ENCODE measurements at regions not wholly inside any gene's neighbourhood (a gene's known extent, or its start where the extent isn't known, plus 50 kb on each side); places are given as distances from the start of the nearest gene placed in this dataset.

DNA sequence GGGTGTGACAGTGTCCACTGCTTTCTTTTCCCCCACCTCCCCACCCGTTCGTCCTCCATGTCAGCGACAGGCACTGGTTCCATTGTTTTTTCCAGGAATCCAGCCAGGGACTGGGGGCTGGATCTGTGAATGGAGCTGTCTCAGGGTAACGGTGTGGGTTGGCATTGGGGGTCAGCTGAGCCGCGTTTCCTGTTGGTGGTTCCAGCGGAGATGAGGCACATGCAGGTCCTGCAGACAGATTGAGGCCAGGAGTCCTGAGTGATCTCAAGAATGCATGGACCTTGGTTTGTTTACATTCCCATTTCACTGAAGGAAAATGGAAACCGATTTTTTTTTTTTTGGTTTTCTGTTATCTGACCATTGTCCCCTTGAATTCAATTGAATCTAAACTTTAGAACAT, 303.9 kb downstream of the FGF9 start:
- DNase-seq, result no peak

DNA sequence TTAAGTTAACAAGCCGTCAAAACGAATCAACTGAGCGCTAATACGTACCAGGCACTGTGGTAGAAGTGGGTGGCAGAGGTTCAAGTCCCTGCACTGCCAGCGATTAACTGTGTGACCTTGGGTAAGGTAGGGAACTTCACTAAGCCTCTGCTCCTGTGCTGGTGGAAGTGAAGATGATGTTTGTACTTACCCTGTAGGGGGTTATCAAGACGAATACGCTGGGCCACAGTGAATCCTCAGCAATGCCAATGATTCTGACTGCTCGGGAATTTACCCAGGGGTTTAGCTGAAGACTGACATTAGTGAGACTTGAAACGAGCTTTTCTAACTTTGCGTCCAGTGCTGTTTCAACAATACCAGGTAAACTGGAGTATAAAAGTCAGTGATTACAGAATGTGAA, 305.3 kb downstream of the FGF9 start:
- H3K4me3 ChIP-seq, result no peak overlapping the region
- H3K27me3 ChIP-seq, result no peaks in the 10 kb centered on the region
- no peaks in the 10 kb centered on the region for H3K36me3 ChIP-seq
- TF ChIP-seq POLR2AphosphoS5 (IDR thresholded peaks at IDR 0.05) (no peak), POLR2A (IDR thresholded peaks at IDR 0.05) (no peak), EP300 (IDR thresholded peaks at IDR 0.05) (no peak)
- TF ChIP-seq, protein P1, sequence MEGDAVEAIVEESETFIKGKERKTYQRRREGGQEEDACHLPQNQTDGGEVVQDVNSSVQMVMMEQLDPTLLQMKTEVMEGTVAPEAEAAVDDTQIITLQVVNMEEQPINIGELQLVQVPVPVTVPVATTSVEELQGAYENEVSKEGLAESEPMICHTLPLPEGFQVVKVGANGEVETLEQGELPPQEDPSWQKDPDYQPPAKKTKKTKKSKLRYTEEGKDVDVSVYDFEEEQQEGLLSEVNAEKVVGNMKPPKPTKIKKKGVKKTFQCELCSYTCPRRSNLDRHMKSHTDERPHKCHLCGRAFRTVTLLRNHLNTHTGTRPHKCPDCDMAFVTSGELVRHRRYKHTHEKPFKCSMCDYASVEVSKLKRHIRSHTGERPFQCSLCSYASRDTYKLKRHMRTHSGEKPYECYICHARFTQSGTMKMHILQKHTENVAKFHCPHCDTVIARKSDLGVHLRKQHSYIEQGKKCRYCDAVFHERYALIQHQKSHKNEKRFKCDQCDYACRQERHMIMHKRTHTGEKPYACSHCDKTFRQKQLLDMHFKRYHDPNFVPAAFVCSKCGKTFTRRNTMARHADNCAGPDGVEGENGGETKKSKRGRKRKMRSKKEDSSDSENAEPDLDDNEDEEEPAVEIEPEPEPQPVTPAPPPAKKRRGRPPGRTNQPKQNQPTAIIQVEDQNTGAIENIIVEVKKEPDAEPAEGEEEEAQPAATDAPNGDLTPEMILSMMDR (IDR thresholded peaks at IDR 0.05), result no peak
- H3K9me3 ChIP-seq, result no peaks in the 10 kb centered on the region
- WGBS, 5 donors, result 79 to 85% (median 81%) methylated on average over 10 of the region's 10 CpGs
- no peak for DNase-seq
- no peak overlapping the region for H3K27ac ChIP-seq
- peaks cover 0 to 3% (median 0%) of the 10 kb centered on the region in 4 donors for H3K4me1 ChIP-seq
- intact Hi-C loops (cut with DNase I; ENCODE audit: low total_unique reads), result no loop called here

More for the DNA sequence above, 303.9 kb downstream of the FGF9 start:
- Histone ChIP-seq H3K36me3 (no peaks in the 10 kb centered on the region), H3K9me3 (no peaks in the 10 kb centered on the region), H3K27ac (no peak overlapping the region), H3K4me1 (peaks cover 0 to 3% (median 0%) of the 10 kb centered on the region in 4 donors), H3K4me3 (no peak overlapping the region), H3K27me3 (no peaks in the 10 kb centered on the region)
- WGBS, 5 donors, result 64 to 79% (median 73%) methylated on average over 8 of the region's 8 CpGs
- TF ChIP-seq, protein P1 (IDR thresholded peaks at IDR 0.05), result no peak
- TF ChIP-seq POLR2A (IDR thresholded peaks at IDR 0.05) (no peak), EP300 (IDR thresholded peaks at IDR 0.05) (no peak), POLR2AphosphoS5 (IDR thresholded peaks at IDR 0.05) (no peak)
- intact Hi-C loops (cut with DNase I; ENCODE audit: low total_unique reads), result loop anchor here (5.0 kb wide), 1 partner anchor 478 kb away; no protein-coding TSS in a partner anchor

DNA sequence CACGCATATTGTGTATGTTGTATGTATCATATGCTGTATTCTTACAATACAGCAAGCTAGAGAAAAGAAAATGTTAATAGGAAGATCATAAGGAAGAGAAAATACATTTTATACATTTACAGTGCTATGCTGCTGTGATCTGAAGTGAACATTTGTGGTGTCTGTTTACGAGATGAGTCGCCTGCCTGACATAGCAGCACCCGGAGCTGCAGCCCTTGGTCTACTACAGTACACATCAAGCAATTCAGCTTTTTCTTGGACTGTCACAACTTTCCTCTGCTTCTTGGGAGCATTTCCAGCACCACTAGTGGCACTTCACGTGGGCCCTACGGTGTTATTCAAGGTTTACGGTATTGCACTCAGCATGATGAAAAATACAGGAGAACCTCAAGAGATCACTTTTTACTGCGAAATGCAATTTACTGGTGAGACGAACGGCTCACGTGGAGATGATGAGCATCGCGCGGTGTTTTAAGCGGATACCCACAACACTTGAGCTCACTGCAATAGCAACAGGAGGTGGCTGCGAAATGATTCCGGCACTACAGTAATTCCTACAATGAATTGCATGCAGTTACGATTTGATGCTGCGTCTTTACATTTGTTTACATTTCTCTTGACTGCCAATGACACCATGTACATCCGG, 308.4 kb downstream of the FGF9 start:
- Histone ChIP-seq H3K9me3 (no peaks in the 10 kb centered on the region), H3K27me3 (peaks cover 0 to 3% (median 0%) of the 10 kb centered on the region in 3 donors), H3K27ac (no peak overlapping the region), H3K4me1 (no peaks in the 10 kb centered on the region), H3K4me3 (no peak overlapping the region), H3K36me3 (no peaks in the 10 kb centered on the region)
- TF ChIP-seq POLR2AphosphoS5 (IDR thresholded peaks at IDR 0.05), result no peak
- no peak for TF ChIP-seq POLR2A (IDR thresholded peaks at IDR 0.05)
- DNase-seq, result no peak
- intact Hi-C loops (cut with DNase I; ENCODE audit: low total_unique reads), result no loop called here
- WGBS, 5 donors, result 83 to 90% (median 84%) methylated on average over 20 of the region's 20 CpGs

DNA sequence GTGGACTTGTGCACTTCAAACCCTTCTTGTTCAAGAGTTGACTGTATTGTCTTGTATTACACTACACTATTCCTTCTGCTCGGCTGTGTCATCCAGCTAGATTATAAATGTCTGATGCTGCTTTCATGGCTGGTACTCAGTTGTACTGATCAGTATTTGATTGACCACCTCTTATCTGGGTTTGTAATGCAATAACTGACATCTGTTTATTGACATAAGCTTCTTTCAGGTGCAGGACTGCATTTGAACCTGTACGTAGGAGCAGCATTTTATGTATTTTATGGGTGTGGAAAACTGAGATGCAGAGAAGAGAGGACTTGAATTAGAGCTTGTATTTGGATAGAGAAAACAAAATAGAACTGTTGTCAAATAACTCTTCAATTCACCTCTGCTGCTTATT, 309.2 kb downstream of the FGF9 start:
- Histone ChIP-seq H3K27me3 (peaks cover 0 to 3% (median 0%) of the 10 kb centered on the region in 3 donors), H3K4me1 (no peaks in the 10 kb centered on the region), H3K27ac (no peak overlapping the region), H3K4me3 (no peak overlapping the region), H3K9me3 (no peaks in the 10 kb centered on the region), H3K36me3 (no peaks in the 10 kb centered on the region)
- WGBS, 5 donors, result 52 to 85% (median 65%) methylated on average over 2 of the region's 2 CpGs
- no peak for DNase-seq
- TF ChIP-seq POLR2A (IDR thresholded peaks at IDR 0.05) (no peak), EP300 (IDR thresholded peaks at IDR 0.05) (no peak)
- intact Hi-C loops (cut with DNase I; ENCODE audit: low total_unique reads), result no loop called here

DNA sequence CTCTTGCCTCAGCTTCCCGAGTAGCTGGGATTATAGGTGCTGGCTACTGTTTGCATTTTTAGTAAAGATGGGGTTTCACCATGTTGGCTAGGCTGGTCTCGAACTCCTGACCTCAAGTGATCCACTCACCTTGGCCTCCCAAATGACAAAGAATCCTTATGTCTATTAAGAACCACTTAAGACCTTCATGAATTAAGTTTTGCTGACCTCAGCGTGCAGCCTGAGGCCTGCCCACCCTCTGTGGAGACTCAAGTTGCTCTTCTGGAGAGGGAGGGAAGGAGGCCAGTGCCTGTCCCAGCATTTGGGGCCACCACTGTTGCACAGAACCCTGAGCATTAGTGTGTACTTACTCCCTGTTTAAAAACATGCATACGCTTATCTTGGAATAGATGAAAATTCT, 313.3 kb downstream of the FGF9 start:
- no peak for DNase-seq
- no peak overlapping the region for H3K4me3 ChIP-seq
- H3K27ac ChIP-seq, result no peak overlapping the region
- peaks cover 0 to 3% (median 0%) of the 10 kb centered on the region in 3 donors for H3K27me3 ChIP-seq
- no peaks in the 10 kb centered on the region for H3K36me3 ChIP-seq
- 79 to 95% (median 90%) methylated on average over 4 of the region's 4 CpGs for WGBS, 5 donors
- TF ChIP-seq POLR2A (IDR thresholded peaks at IDR 0.05) (no peak), EP300 (IDR thresholded peaks at IDR 0.05) (no peak), POLR2AphosphoS5 (IDR thresholded peaks at IDR 0.05) (no peak)
- TF ChIP-seq, protein P1 (IDR thresholded peaks at IDR 0.05), result no peak
- H3K4me1 ChIP-seq, result no peaks in the 10 kb centered on the region
- intact Hi-C loops (cut with DNase I; ENCODE audit: low total_unique reads), result no loop called here
- H3K9me3 ChIP-seq, result no peaks in the 10 kb centered on the region
